ENCODE measurements at regions not wholly inside any gene's neighbourhood (a gene's known extent, or its start where the extent isn't known, plus 50 kb on each side); places are given as distances from the start of the nearest gene placed in this dataset.

DNA sequence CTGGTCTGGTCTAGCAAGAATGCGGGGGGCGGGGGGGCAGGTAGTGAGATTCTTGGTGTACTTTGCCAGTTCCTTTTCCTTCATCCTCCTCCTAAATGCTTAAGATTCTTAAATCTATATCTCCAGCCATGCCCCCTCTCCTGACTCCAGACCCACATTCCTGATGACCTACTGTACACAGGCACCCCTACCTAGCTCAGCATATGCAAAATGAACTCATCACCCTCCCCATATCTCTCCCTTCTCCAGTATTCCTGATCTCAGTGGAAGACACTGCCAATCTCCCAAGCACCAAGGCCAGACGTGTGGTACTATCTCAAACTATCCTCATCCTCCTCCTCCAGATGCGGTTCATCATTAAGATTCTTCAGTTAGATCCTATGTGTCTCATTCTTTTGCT is 215.8 kb downstream of the SPTSSA start:
- no peak for DNase-seq (ENCODE audit: low read depth in 2 of 2)

DNA sequence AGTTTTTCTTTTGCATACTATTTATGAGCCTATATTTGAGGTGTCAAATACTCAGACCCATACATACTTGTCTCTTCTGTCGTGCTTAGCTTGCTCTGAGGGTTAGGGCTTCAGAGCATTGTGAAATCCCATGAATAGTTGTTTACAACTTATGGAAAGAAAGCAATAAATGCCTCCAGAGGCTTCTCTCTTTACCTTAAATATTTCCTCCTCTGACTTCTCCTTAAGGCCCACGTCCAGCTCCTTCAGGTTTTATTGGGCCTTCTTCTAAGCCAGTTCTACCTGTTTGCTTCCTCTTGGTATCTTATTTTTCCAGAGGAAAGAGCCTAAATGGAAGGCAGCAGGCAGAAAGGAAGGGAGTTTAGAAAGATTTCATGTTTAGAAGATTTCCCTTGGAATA is 218.6 kb downstream of the SPTSSA start:
- no peak for DNase-seq (ENCODE audit: low read depth in 2 of 2)

DNA sequence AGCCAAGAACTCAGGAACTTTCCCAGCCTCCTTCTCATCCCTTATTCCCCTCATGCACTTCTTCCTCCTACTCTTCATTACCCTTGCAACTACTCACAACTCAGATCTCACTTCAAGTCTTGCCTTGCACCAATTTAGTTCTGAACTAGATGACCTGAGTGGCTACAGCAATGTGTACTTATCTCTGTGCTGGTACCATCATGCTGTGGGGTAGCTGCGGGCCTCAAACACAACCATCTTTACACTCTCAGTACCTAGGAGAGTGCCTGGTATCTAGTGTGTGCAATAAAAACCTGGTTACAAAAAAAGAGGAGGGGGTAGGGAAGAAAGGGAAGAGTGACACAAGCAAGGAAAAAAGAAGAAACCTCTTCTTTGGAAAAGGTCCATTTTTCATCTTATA is 219.0 kb downstream of the SPTSSA start:
- no peak for DNase-seq (ENCODE audit: low read depth in 2 of 2)

DNA sequence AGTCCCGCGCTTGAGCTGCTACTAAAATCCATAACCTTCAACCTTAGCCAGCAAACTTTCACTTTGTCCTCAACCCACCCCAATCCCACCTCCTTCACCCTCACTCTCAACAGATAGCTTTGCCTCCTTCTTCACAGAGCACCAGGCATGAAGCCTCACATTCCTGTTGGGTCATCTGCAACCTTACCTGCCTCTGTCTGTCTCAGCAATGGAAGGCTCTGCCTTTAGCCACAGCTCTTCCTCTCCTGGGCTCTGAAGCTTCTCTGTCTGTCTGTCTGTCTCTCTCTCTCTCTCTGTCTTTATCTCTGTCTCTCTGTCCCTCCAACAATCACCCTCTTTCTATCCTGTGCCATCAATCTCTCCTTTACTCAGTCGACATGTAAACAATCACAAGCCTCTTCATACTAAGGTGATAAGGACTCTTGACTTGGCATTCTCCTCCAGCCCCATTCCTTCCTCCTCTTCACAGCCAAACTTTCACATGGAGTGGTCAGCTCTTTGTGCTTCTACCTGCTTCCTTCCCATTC is 220.8 kb downstream of the SPTSSA start:
- no peak for DNase-seq (ENCODE audit: low read depth in 2 of 2)

DNA sequence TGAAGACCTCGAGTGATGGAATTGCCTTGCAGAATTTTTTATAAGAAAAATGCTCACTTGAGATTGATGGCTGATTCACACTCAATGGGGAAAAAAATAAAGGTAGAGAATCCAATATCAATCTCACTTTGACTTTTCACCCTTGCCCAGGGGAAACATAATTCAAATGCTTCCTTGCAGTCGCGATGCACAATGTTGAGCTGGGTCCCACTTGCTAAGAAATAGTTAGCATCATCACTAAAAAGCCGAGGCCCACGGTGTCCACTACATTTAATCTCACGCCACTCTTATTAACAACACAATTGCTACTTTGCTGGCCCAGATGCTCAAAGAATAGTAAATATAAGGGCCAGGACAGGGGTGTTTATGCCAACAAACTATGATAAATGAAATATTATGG is 223.4 kb downstream of the SPTSSA start:
- no peak for DNase-seq (ENCODE audit: low read depth in 2 of 2)

DNA sequence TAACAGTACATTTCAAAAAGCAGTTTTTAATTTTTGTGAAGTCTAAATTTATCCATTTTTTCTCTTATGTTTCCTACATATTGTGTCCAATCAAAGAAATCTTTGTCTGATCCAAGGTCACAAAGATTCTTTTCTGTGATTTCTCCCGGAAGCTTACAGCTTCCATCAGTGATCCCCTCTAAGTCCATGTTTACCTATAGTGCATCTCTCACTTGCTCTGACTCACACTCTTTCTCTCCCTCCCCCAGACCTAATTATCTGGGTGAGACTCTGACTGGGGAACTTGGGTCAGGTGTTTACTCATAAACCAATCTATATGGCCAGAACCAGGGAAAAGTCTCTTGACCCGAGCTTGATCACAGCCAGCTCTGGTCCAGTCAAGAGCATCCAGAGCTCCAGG is 224.4 kb downstream of the SPTSSA start:
- DNase-seq (ENCODE audit: low read depth in 2 of 2) = no peak

DNA sequence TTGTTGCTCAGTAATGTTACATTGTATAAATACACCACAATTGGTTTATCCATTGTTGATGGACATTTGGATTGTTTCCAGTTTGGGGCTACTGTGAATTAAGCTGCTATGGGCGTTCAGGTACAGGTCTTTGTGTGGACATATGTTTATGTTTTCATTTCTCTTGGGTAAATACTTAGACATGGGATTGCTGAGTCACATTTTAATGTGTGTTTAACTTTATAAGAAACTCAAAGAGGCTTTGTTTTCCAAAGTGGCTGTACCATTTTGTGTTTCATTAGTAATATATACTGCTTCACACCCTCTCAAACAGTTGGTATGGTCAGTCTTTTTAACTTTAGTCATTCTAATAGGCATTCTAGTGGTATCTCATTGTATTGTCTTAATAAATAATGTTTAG is 225.0 kb downstream of the SPTSSA start:
- peak in 1 of 2 donors; percentile 3 for DNase-seq (ENCODE audit: low read depth in 2 of 2)

DNA sequence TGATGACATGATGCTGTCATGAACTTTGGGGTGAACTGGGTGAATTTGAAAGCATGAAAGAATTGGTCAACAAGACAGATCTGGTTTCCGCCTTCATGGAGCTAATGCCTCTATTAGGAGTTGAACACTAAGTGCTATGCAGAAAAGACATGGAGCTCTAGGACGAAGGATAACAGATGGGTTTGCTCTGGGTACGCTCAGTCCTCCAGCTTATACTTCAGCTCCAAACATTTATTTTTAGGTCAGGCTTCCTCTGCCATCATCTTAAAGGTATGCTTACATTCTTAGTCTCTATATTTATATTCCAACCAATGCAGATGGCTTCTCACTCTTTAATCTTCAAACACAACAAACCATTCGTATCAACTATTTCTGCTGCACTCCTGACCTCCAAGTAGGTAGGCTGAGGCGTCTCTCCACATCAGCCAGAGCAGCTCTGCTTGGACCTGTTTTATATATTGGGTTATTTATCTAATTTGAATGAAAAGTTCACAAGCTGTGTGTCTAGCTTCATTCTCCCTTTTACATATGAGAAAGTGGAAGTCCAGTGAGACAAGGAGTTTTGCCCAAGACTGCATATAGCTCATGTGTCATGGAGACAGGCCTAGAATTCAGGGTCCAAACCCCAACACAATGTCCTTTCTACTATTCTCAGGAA is 226.3 kb downstream of the SPTSSA start:
- DNase-seq (ENCODE audit: low read depth in 2 of 2) = no peak

DNA sequence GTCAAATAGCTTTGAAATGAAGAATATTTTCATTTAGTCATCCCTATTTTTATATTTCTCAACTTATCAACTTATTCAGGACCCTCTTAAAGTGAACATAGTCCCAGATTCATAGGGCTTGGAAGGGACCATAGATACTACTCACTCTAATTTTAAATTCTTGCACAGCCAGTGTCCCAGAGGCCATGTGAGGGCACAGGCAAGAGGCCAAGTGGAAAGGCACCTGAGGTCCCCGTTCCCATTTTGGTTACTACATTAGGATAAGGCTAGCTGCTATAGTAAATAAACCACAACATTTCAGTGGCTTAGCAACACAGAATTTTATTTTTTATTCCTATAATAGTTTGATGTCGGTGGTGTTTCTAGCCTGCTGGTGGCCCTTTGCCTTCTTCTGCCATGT is 227.8 kb downstream of the SPTSSA start:
- no peak for DNase-seq (ENCODE audit: low read depth in 2 of 2)

DNA sequence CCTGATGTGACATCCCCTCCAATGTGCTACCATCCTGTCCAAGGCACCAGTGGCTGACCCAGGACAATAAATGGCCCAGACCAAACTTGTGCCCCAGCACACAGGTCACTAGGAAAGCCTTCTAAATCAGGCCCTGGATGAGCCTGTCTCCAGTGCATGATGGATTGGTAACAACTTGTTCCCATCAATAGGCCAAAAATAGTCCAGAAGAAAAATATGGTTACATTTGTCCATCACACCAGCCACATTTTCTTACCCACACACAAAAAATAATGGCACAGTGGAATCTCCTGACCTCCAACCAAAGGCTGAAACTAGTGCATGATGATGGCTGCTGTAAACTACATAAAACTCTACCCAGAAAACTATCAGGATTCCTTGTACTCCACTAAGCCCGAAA is 228.4 kb downstream of the SPTSSA start:
- DNase-seq (ENCODE audit: low read depth in 2 of 2) = no peak

DNA sequence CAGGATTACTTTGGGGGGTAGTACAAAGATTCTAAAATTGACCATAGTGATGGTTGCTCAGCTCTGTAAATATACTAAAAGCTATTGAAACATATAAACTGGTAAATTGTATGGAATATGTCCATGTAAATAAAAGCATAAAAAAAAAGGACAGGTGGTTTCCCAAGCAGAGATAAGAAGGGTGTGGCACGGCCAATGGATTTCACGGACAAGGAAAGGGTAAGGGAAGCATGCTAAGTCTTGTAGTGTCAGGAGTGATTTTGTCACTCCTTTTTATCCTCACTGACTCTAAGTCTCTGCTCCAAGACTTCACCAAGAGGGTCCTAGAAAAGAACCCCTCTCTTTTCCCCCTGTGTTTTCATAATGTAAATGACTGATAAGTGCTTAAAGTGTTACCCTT is 229.2 kb downstream of the SPTSSA start:
- no peak for DNase-seq (ENCODE audit: low read depth in 2 of 2)

DNA sequence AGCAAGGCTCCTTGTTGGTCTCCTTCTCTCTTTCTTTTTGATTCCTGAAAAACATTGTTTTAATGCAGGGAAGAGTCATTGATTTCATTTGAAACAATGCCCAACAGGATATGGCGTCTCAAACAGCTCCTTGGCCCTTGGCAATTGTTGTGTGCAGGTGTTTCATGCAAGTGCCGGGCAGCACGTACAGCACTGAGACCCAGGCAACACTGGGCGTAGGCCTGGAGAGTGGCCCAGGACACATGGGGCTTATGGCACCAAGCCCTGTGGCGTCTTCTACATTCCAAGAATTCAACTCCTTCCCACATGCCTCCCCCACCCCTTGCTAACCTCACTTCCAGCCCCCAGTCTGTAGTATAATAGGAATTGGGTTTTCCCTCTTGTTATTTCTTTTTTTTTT is 230.4 kb downstream of the SPTSSA start:
- DNase-seq (ENCODE audit: low read depth in 2 of 2) = no peak

DNA sequence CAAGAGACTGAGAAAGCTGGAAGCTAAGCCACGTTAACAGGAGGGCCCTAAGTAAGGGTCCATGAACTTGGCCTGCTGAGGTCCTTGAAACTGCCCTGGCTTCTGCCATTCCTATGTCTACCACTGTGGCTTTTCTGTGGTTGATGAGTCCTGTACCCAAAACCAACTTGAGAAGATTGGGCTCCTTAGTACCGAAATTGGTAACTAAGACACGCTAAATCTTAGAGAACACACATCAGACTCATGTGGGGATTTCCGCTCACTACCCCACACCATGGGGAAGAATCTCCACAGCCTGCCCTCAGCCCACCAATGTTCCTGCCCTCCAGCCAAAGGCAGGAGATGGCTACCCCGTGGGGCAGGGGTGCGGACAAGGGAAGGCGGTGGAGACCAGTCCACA is 232.9 kb downstream of the SPTSSA start:
- no peak for DNase-seq (ENCODE audit: low read depth in 2 of 2)

DNA sequence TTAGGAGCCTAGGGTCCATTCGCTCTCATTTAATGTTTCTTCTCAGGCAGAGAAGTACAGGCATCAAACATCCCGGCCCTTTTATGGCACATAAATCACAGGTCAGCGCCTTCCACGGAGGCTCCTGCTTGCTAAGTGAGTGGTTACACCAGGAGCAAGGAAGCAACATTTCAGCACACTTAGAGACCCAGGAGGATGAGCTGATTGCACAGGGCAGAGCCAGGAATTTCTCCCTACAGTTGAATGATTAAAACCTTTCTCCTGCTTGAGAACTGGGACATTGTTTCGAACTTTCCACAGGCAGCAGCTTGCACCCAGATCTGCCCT is 233.4 kb downstream of the SPTSSA start:
- no peak for DNase-seq (ENCODE audit: low read depth in 2 of 2)

DNA sequence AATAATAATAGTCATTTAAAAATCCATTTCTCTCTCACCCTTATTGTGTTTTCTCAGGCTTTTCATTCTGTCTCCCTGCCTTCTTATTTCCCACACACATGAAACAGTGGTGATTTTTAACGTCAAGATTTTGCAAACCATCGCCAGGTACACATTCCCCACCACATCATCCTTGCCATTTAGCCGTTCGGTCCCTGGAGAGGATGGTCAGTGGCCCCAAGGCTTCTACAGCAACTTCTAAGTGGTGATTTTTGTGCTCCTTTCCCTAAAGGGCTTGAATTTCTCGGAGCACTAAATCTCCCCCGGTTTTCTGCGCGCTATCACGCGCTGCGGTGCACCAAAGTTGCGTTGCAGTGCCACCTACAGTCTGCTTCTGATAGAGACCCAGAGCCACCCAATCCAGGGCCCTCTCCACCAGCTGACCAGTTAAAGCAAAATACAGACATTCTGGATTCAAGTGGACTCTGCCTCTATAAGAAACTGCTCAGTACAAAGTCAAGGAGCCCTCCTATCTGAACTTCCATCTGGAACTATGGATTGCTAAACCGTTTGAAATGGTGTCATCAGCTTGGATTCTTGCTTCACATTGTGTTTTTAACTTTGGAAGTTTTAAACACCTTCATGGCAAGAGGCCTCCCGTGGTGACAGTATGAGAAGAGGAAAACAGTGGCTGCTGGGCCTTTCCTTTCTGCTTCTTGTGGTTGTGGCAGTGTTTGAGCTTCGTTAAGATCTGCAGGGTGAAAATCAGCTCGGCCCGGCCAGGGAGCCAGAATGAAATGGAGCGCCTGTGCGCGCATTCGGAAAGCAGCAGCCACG is 234.0 kb downstream of the SPTSSA start:
- DNase-seq (ENCODE audit: low read depth in 2 of 2) = peak; percentile 30 to 54

DNA sequence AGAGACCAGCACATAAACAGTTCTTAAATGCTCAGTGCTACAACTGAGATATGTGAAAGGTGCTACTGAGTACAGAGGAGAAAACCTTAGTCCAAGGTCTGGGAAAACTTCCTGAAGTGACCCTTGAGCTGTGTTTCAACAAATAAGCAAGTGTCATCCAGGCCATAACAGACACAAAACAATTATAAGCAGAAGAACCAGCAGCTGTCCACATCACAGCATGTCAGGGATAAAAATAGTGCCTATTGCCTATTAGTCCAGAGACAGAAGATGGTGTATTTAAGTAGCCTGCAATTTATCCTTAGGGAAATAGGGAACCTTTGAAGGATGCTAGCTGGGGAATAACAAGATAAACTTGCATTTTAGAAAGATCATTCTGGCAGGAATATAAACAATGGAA is 237.8 kb downstream of the SPTSSA start:
- DNase-seq (ENCODE audit: low read depth in 2 of 2) = no peak

DNA sequence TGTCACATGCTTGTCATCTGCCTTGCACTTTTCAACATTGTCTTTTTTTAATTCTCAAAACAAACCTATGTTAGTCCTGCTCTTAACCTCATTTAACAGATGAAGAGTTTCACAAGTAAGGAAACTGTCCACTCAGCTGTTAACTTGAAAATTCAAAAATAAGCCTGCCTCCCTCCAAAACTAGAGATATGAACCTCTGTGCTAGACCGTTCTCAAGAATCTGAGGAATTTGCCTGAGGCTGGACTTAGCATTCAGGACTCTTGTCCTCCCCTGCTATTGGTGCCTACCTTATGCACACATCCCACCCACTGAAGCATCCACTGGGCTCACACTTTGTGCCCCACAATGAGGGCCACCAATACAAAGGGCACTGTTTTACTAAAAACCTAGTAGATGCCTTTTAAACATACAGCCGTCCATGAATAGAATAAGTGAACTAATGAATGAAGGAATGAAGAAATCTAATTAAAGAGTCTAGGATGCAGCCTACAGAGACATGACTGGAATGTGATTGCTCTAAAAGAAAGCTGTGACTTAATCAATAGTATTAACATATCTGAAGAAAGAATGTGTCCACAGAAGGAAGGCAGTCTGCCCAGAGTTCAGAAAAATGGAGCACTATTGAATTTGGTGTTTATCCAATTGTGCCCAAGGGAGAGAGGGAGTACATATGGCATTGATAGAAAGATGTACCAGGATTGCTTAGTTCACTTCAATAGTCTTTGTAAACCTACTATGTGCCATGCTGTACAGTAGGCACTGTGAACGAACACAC is 238.5 kb downstream of the SPTSSA start:
- no peak for DNase-seq (ENCODE audit: low read depth in 2 of 2)

DNA sequence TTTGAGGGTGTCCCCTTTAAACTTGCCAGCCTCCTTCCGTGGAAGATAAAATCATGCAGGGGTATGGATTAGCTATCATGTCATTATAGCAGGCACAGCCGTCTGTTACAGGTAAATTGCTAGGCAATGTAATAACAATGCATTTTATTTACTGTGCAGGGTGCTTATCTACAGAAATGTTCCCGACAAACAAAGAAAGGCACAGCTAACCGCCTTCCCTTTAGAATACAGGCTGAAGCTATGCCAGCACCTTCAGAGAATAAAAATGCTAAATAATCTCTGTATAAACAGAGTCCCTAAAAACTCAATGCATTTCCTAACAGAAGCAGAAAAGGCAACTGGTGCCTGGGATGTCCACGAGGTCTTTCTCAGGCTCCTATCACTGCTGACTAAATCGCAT is 239.2 kb downstream of the SPTSSA start:
- no peak for DNase-seq (ENCODE audit: low read depth in 2 of 2)

DNA sequence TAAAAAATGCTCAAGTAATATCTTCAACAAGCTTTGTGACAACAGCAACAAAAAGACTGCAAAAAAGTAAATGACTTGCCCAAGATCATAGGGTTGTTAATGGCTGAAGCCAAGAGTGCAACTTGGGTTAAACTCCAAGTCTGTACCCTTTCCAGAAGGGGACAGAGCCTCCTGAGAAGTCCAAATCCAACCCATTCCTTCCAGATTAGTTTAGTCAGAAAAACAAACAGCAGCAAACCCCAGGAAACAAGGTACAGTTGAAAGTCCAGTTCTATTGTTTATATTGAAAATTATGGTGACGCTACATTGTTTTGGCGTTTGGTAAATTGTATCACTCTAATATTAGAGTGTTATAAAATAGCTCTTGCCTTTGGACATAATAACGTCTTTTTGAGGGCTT is 239.9 kb downstream of the SPTSSA start:
- no peak for DNase-seq (ENCODE audit: low read depth in 2 of 2)

DNA sequence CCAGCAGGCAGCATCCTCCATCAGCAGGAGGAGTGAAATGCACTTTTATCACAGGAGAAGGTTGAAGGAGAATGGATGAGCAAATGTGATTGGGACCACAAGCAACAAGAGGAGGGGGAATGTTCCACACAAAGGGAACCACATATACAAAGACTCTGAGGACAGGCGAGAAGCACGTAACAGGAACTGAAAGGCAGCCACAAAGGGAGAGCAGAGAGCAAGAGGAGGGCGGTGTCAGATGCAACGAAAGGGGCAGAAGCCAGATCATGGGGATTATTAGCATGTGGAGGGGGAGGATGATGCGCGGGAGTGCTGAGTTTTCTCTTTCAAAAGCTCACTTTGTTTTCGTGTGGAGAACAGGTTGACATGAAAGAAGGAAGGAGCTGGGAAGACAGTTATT is 241.1 kb downstream of the SPTSSA start:
- DNase-seq (ENCODE audit: low read depth in 2 of 2) = no peak

DNA sequence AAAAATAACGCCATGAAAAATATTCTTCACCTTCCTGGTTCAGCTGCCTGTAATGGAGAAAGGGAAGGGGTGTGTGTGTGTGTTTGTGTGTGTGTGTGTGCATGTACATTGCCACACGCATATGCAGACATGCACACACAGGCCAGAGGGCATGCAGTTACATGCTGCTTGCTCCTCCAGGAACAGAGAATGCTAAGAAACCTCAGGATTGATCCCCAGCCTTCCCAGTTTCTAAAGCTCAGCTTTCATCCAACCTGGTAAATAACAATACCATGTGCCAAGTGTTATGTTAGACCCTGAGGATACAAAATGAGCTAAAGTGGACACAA is 241.7 kb downstream of the SPTSSA start:
- no peak for DNase-seq (ENCODE audit: low read depth in 2 of 2)

DNA sequence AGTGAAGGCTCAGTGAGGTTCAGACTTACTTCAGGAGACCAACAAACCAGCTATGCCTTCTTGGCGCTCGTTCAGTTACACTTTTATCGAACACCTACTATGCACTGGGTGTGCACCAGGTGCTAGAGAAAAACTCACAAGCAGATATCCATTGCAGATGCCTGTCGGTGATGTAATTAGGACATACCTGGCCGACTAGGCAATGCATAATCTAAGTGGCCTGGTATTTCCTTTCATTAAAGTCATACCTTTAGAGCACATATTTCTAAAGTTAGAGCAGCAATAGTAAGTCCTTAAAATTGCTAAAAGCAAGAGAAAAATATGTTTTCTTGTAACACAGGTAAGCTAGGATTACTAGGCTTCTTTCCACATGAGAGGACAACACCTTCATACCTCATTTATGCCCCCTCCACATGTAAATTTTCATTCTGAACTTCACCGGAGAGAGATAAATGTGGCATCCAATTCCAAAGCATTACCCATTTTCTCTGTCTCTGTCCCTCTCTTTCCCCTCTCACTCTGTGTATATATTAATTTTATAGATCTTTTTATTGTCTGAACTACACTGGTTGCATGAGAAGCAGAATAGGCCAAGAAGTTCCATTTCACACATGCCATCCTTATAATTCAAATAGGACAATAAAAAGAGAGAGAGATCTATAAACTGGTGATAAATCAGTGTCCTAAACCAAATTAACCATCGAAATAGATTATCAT is 242.2 kb downstream of the SPTSSA start:
- no peak for DNase-seq (ENCODE audit: low read depth in 2 of 2)

Data from dermis microvascular lymphatic vessel endothelial cell (primary cell).